NCI-H1417 treated with DMSO at 0.1 percent for 48 hours (cell line): ENCODE measurements at regions not wholly inside any gene's neighbourhood (a gene's known extent, or its start where the extent isn't known, plus 50 kb on each side); places are given as distances from the start of the nearest gene placed in this dataset.
"Not testable (repeated sequence)": the region's sequence is repeated elsewhere in the genome, so short reads cannot be mapped to it uniquely, and the experiment has no call there.

ENCODE experiments used
- DNase-seq: peaks from one replicate; lab custom pipeline; 2025; lab: John Stamatoyannopoulos, UW

DNA sequence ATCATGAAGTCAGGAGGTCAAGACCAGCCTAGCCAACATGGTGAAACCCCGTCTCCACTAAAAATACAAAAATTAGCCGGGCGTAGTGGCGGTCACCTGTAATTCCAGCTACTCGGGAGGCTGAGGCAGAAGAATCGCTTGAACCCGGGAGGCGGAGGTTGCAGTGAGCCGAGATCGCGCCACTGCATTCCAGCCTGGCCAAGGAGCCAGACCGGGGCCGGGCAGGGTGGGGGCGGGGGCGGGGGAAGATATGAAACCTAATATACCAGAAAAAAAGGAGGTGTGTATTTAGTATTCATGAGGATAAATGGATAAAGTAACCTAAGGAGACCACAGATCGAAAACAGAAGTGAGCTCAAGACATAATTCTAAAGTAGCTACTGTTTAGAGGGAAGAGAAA is 186.5 kb upstream of the KCND2 start:
- DNase-seq = not testable (repeated sequence)

- no peak for DNase-seq
Observed at GRCh38 chr7:120089968-120090367, 183.0 kb upstream of the KCND2 start.

- no peak for DNase-seq
Observed at GRCh38 chr7:120091807-120092206, 181.2 kb upstream of the KCND2 start.

- no peak for DNase-seq
Observed at GRCh38 chr7:120097020-120097419, 176.0 kb upstream of the KCND2 start.

DNA sequence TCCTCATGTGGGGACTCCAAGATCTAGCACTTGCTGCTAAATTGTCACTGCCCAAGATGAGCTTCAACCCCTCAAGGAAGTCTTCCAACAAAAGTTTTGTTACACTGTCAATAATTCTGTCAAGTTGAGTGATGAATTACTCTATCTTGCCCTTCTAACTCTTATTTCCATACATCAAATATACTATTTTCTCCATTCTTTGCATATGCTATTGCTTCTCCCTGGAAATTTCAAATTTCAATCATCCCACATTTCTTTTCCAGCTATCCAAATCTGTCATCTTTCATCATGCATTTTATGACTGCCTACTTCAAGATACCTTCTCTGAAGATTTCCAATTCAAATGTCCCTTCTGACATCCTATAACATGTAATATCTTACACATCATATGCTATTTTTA is 175.2 kb upstream of the KCND2 start:
- DNase-seq = no peak

- no peak for DNase-seq
Observed at GRCh38 chr7:120108376-120108775, 164.6 kb upstream of the KCND2 start.

DNA sequence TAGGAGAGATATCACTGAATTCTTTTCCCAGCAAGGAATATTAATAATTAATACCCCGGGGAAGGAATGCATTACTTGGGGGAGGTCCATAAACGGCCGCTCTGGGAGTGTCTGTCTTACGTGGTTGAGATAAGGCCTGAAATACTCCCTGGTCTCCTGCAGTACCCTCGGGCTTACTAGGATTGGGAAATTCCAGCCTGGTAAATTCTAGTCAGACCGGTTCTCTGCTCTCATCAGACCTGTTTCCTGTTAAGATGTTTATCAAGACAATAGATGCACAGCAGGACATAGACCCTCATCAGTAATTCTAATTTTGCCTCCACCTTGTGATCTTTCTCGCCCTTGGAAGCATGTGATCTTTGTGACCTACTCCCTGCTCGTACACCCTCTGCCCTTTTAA is 162.8 kb upstream of the KCND2 start:
- no peak for DNase-seq

DNA sequence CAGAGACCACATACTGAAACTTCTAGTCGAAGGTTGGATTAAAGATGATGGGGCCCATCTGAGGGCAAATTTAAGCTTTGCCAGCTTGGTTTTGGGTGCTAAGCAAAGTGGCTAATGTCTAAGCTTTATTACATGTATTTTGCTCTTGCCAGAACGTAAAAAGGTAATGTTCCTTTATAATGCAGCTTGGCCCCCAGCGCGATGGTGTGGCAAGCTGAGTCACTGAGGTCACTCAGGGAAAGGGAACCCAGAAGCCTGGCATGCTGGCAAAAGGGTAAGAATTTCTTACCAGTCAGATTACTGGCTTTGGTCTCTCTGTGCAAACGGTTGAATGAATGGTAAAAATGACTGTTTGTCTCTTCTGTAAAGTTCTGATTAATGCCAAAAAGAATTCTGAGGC is 158.3 kb upstream of the KCND2 start:
- DNase-seq = no peak

GRCh38 chr7:120123528-120123927 is 149.4 kb upstream of the KCND2 start:
- no peak for DNase-seq

GRCh38 chr7:120131096-120131839 is 141.7 kb upstream of the KCND2 start:
- no peak for DNase-seq

GRCh38 chr7:120138497-120138896 is 134.5 kb upstream of the KCND2 start:
- DNase-seq = no peak

- DNase-seq = no peak
Observed at GRCh38 chr7:120156476-120156875, 116.5 kb upstream of the KCND2 start.

DNA sequence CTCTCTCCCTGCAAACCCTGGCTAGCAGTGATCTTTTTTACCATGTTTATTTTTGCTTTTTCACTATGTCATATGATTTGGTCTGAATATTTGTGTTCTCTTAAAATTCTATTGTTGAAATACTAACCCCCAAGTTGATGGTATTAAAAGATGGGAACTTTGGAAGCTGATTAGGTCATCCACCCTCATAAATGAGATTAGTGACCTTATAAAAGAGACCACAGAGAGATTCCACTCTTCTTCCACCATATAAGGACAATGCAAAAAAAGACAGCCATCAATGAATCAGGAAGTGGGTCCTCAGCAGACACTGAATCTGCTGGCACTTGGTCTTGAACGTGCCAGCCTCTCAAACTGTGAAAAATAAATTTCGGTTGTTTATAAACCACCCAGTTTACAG is 112.8 kb upstream of the KCND2 start:
- DNase-seq = no peak

DNA sequence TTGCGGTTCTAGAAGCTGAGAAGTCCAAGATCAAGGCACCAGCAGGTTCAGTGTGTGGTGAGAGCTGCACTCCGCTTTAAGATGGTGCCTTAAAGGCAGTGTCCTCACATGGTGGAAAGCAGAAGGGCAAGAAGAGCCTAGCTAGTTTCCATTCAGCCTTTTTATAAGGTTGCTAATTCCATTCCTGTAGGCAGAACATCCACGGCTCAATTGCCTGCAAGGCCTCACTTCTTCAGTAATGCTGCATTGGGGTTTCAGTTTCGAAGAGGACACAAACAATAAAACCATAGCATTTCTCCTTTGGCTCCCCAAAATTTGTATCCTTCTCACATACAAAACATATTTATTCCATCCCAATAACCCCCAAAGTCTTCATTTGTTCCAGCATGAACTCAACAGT is 109.5 kb upstream of the KCND2 start:
- DNase-seq = no peak

- DNase-seq = no peak
Observed at GRCh38 chr7:120165227-120165626, 107.7 kb upstream of the KCND2 start.

DNA sequence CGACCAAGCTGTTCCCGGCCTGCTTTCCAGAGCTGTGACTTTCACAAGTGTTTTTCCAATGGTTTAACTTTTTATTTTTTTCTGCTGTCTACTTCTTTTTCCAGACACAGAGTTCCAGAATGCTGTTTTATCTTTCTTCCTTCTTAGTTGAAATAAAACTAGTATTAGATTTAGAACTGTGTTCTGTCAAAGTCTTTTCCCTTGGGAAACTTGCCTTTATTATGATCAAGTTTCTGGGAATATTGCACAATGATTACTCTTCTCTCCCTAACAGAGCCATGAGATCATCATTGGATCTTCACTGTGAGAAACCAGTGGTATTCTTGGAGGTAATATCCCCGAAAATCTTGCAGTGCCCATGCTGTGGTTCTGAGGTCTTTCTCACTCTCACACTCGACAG is 104.9 kb upstream of the KCND2 start:
- no peak for DNase-seq

GRCh38 chr7:120169996-120170783 is 102.8 kb upstream of the KCND2 start:
- DNase-seq = no peak

GRCh38 chr7:120170834-120171233 is 102.1 kb upstream of the KCND2 start:
- DNase-seq = no peak

- no peak for DNase-seq
Observed at GRCh38 chr7:120171406-120171805, 101.6 kb upstream of the KCND2 start.

- DNase-seq = no peak
Observed at GRCh38 chr7:120180221-120180620, 92.8 kb upstream of the KCND2 start.

GRCh38 chr7:120181499-120181898 is 91.5 kb upstream of the KCND2 start:
- DNase-seq = no peak

- no peak for DNase-seq
Observed at GRCh38 chr7:120184866-120185265, 88.1 kb upstream of the KCND2 start.

DNA sequence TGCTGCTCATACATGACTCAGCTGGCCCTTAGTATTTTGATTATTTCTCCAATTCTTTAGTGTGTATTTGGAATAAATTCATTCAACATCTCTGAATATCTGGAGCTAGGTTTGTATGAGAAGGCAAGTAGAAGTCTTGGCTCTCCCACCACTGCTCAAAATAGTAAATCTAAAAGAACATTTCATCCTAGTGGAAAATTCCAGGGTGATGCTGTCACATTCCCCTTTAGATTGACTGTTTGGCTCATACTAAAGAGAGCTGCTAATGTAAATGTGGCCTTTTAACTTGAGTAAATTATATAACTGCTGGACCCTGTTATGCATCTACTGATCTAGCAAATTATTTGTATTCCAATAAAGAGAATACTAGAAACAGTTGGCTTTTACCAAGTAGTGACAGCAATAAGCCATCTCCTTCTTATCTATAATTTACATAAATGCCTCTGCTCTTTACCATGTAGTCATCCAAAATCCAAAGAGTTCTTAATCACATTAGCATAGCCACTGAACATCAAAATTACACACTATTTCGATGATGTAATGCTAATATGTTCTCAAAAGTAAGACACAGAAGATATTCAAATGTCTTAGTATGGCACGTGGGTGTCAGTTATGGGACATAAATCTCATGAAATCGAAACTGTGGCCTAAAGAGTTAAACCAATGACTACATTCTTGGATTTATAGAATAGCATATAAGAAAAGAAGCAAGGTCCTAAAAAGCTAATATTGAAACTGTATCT is 86.9 kb upstream of the KCND2 start:
- DNase-seq = no peak
